ENCODE measurements at regions not wholly inside any gene's neighbourhood (a gene's known extent, or its start where the extent isn't known, plus 50 kb on each side); places are given as distances from the start of the nearest gene placed in this dataset.

GRCh38 chr21:24395320-24395923, 1211.9 kb downstream of the MRPL39 start:
- no peak overlapping the region for H3K27ac ChIP-seq
- DNase-seq (ENCODE audit: low spot score), result peak; percentile 0
- ChIA-PET CTCF (interaction anchor here (0.6 to 0.8 kb wide), 3 partner anchors 14 to 136 kb away, joined by 3 read pairs; no protein-coding TSS in a partner anchor), POLR2A (ENCODE audit: low non-redundant PET) (no interaction called here)
- no peak for TF ChIP-seq CTCF (conservative IDR thresholded peaks at IDR 0.05; ENCODE audit: low read depth)

GRCh38 chr21:24375201-24375600, 1232.1 kb downstream of the MRPL39 start:
- TF ChIP-seq CTCF (conservative IDR thresholded peaks at IDR 0.05; ENCODE audit: low read depth), result no peak
- POLR2A ChIA-PET (ENCODE audit: low non-redundant PET), result no interaction called here
- no peak for DNase-seq (ENCODE audit: low spot score)
- CTCF ChIA-PET, result interaction anchor here (0.6 kb wide), 1 partner anchor 1146 kb away, joined by 3 read pairs; no protein-coding TSS in a partner anchor
- no peak overlapping the region for H3K27ac ChIP-seq

- no peak for TF ChIP-seq CTCF (conservative IDR thresholded peaks at IDR 0.05; ENCODE audit: low read depth)
- H3K27ac ChIP-seq, result no peak overlapping the region
- ChIA-PET CTCF (no interaction called here), POLR2A (ENCODE audit: low non-redundant PET) (no interaction called here)
- DNase-seq (ENCODE audit: low spot score), result no peak
Observed at GRCh38 chr21:24372506-24372905, 1234.8 kb downstream of the MRPL39 start.

- no peak for DNase-seq (ENCODE audit: low spot score)
- CTCF ChIA-PET, result no interaction called here
- POLR2A ChIA-PET (ENCODE audit: low non-redundant PET), result no interaction called here
- no peak overlapping the region for H3K27ac ChIP-seq
- no peak for TF ChIP-seq CTCF (conservative IDR thresholded peaks at IDR 0.05; ENCODE audit: low read depth)
Observed at GRCh38 chr21:24369746-24370145, 1237.5 kb downstream of the MRPL39 start.

- DNase-seq (ENCODE audit: low spot score), result no peak
- TF ChIP-seq CTCF (conservative IDR thresholded peaks at IDR 0.05; ENCODE audit: low read depth), result no peak
- H3K27ac ChIP-seq, result no peak overlapping the region
- POLR2A ChIA-PET (ENCODE audit: low non-redundant PET), result no interaction called here
- CTCF ChIA-PET, result interaction anchor here (0.6 kb wide), 1 partner anchor 45 kb away, joined by 3 read pairs; no protein-coding TSS in a partner anchor
Observed at GRCh38 chr21:24369278-24369677, 1238.0 kb downstream of the MRPL39 start.

GRCh38 chr21:24367936-24368335, 1239.3 kb downstream of the MRPL39 start:
- ChIA-PET POLR2A (ENCODE audit: low non-redundant PET) (no interaction called here), CTCF (no interaction called here)
- H3K27ac ChIP-seq, result no peak overlapping the region
- peak; percentile 25 for DNase-seq (ENCODE audit: low spot score)
- no peak for TF ChIP-seq CTCF (conservative IDR thresholded peaks at IDR 0.05; ENCODE audit: low read depth)

All from RWPE1 (cell line).